ENCODE measurements at regions not wholly inside any gene's neighbourhood (a gene's known extent, or its start where the extent isn't known, plus 50 kb on each side); places are given as distances from the start of the nearest gene placed in this dataset.

- no peak for DNase-seq (ENCODE audit: low spot score)
These were observed 464.9 kb upstream of the RBMS3 start for GRCh38 chr3:28816017-28816416.

- no peak for DNase-seq (ENCODE audit: low spot score)
These were observed 456.6 kb upstream of the RBMS3 start for GRCh38 chr3:28824316-28824715.

DNA sequence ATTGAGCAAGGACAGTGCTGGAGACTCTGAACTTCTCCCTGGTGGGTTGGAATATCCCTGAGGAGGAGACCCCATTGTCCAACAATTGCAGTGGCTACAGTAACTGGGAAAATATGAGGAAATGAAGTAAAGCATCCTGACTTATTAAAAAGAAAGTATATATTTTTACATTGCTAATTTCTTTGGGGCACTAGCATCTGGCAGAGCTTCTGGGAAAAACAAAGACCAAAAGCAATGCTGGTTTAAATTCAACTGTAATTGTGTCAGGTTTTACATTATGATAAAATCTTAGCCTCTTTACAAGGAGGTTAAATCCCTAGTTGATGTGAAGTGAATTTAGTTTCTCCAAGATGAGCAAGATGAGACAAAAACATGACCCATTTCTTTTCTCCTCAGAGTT, 454.0 kb upstream of the RBMS3 start:
- no peak for DNase-seq (ENCODE audit: low spot score)

- DNase-seq (ENCODE audit: low spot score): no peak
These were observed 445.6 kb upstream of the RBMS3 start for GRCh38 chr3:28835249-28835648.

- peak; percentile 14 for DNase-seq (ENCODE audit: low spot score)
These were observed 445.1 kb upstream of the RBMS3 start for GRCh38 chr3:28835751-28836150.

DNA sequence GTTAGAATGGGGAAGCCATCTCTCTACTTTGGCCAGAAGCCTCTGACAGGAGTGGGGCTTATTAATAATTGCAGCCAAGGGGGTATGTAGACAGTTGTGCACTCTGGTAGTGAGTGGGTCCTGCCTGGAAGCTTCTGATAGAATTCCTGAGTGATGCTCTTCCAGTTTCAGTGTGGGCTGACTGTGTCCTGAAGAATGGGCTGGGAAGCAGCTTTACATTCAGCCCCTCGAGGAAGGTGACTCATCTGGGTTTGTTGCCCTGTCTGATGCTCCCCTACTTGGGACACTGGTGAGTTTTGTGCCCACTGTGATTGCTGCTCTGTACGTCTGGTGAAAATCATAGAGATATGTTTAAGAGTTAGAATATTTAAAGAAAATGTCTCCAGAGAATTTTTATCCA, 444.7 kb upstream of the RBMS3 start:
- DNase-seq (ENCODE audit: low spot score): no peak

DNA sequence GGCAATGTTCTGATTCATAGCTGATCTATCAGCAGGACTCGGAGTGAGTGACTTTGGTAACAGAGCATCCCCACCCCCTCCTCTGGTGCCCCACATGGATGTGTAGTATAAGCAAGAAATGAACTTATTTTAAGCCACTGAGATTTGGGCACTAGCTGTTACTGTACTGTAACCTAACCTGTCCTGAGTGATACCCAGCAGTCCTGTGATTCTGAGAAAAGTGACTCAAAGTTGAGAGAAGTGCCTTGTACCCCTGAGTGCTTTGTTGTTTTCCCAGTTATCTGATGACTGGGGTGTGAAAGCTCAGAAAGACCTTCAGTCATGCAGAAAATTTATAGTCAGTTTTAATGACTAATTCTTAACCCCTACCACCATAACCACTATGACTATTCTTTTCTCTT, 439.9 kb upstream of the RBMS3 start:
- no peak for DNase-seq (ENCODE audit: low spot score)

DNA sequence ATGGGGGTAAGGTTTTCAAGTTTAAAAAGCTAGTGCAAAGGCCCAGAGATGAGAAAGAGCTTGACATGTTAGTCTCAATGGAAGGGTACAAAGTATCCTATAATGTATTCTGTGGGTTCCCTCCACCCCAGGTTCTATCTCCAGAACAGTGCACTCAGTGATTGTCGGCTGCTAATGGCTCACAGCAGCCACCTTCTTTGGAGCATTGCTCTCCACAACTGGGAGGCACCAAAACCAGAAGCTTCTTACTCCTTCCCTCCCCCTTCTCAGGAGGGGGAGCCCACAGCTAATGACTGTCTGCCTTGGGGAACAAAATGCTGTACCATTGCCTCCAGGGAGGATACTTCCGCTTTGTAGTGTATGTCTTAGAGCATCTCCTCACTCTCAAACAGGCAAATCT, 439.4 kb upstream of the RBMS3 start:
- no peak for DNase-seq (ENCODE audit: low spot score)

DNA sequence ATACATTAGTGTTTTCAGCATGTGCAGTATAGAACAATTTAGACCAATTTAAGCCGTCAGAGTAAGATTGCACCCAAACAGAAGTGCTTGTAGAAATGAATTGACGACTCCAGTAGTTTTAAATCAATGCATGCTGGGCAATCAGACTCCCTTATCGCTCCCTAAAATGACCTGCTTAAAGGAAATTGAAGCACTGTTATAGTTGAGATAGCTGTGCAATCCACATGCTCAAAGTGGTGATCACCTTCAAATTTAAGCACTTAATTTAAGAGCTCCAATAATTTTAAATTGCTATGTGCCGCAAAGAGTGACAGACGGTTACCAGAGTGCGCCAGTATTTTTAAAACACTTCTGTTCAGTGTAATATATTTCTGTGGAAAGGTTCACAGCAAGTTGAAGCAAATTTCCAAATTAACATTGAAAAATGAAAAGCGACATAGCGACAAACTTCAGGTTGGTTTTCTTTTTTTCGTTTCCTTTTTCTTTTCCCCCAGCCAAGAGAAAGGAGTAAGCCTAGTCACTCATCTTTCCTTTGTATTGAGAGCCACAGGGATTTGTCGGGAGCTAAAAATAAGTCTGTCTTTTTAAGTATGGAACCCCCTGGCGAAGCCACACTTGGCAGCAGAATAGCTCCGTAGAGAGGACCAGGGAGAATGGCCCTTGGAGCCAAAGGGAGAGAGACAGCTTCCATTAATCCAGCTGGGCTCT, 436.4 kb upstream of the RBMS3 start:
- no peak for DNase-seq (ENCODE audit: low spot score)

DNA sequence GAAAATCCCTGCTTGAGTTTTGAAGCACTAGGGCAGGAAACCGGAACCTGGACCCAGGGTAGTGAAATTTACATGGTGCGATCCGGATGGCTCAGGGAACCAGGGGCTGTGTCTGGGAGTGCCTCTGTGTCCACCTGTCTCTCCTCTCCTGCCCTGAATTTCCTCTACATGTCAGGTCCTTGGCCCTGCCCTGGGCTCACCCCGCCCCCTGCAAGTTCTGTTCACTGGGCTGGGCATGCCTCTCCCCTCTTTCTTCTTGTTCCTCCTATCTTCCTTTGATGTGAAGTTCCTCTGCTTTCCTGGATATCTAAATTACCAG, 435.9 kb upstream of the RBMS3 start:
- no peak for DNase-seq (ENCODE audit: low spot score)

DNA sequence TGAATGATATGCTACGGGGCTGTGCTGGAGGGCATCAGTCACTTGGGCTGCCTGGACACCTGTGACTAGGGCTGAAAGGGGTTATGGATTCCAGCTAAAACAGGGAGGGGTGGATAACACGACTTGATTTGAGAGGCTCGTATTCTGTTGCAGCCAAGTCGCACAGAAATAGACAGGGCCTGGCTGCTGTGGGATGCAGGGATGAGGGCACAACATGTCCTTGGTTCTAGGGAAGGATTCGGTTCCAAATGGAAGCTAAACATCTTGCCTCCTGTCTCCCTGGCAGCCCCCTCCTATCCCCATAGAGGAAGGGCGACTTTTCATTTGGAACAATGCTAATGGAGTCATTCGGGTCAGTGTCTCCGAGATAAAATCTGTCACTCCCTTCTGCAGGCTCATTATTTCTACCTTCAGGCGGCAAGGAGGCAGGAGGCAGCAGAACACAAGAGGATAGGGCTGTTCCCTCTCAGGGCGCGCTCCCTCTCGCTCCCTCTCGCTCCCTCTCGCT, 433.8 kb upstream of the RBMS3 start:
- no peak for DNase-seq (ENCODE audit: low spot score)

- DNase-seq (ENCODE audit: low spot score): no peak
These were observed 433.1 kb upstream of the RBMS3 start for GRCh38 chr3:28847736-28848135.

DNA sequence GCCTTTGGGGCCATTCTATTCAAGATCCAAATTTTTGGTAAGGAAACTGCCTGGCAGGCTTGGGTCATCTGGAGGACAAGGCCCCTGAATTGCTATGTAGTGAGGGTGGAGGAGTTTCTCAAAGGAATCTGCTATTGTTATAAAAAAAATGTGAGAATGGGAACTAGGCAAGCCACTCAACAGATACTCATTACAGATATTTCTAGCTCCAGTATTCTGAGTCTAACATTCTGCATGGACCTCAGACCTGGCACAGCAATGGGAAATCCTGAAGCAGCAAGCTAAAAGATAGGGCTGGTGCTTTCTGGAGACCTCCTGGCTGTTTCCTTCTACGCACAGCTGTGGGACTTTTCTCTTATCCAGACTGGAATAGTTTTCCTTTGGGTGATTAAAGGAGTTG, 430.7 kb upstream of the RBMS3 start:
- DNase-seq (ENCODE audit: low spot score): no peak

DNA sequence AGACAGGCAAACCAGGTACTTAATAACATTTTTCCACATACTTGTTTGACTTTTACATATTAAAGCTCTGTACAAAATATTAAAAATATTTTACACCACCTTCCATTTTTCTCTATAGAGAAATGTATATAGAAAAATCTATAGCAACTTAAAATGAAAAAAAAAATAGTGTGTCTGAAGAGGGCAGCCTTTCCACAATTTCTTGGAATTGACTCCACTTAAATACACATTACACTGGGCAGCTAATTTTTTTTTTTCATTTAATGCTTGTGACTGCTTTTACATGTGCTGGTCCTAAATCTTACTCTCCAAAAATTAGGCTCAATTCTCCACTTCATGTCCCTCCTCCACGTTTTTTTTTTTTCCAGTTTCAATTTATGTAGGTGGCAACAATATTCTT, 427.0 kb upstream of the RBMS3 start:
- DNase-seq (ENCODE audit: low spot score): no peak

- DNase-seq (ENCODE audit: low spot score): no peak
These were observed 424.1 kb upstream of the RBMS3 start for GRCh38 chr3:28856796-28857195.

DNA sequence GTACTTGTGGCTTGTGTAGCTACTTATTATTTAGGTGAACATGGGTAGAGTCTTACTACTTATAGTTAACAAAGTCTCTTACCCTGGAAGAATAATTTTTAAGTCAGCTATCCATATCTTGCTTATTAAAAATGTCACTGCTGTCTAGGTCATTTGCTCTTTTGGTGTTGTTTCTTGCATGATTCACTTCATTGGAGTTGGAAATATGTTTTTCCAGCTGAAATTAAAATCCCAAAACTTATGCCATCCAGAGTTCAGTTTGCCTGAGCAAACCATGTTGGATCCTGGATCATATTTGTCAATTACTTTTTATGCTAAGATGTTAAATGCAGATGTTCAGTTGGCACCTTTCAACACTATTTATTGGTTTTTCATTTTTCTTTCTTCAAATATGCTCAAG, 421.0 kb upstream of the RBMS3 start:
- no peak for DNase-seq (ENCODE audit: low spot score)

DNA sequence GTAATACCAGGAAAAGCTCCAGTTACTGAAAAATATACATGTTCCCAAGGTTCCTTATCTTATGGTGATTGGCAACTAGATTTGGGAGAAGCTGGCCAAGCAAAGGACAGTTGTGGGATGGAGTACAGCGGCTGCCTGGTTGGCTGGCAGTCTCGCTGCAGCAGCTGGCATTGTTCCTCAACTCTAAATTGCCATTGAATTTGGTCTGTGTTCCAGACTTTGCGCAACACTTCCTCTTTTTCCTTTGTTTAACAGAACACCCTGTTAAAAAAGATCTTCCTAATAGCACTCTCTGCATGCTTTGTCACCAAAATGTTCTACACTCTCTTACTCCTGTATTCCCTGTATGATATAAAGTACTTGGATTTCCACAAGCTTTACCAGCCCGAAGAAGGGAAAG, 420.6 kb upstream of the RBMS3 start:
- DNase-seq (ENCODE audit: low spot score): no peak

DNA sequence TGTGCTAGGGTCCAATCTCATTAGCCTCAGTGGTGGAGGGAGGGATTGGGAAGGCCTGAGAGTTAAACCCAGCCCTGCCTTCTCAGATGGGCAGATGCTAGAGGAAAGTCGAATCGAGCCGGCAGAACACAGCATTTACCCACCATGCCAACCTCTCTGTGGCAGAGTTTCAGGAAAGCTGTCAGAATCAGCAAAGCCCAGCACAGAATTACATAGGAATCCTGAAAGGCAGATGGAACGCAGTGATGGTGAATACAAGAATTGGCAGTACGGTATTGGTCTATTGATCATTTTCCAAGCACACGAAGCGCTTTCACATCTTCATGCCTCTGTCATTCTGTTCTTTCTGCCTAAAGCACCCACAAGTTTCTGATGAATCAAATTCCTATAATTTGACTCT, 417.7 kb upstream of the RBMS3 start:
- DNase-seq (ENCODE audit: low spot score): no peak

DNA sequence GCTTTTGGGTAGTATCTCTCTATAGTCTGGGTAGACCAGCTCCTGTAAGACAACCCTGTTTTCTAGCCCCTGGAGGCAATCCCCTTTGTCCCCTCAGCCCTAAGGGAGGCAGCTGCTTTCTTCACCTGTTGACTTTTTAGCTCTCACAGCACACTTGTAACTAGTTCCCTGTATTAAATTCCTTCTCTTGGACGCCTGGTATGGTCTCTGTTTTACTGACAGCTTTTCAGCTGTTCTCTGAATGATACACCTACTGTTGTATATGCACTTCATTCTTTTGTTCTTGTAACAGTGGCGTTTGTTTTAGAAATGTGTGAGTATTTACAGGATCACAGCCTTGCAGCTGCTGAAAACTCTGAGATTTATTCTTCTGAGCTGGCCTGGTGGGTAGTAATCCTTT, 413.0 kb upstream of the RBMS3 start:
- DNase-seq (ENCODE audit: low spot score): no peak

DNA sequence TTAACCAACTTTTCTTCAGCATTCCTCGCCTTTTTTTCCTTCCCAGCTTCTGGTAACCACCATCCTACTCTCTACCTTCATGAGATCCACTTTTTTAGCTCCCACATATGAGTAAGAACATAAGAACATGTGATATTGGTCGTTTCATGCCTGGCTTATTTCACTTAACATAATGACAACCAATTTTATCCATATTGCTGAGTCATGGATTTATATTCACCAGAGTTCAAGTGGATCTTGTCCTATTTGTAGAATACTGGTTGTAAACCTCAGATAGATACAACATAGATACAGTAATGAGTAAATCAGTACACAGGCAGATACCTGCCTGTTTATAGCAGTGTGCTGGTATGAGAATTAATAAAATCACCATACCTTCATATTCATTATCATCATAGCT, 412.0 kb upstream of the RBMS3 start:
- no peak for DNase-seq (ENCODE audit: low spot score)

DNA sequence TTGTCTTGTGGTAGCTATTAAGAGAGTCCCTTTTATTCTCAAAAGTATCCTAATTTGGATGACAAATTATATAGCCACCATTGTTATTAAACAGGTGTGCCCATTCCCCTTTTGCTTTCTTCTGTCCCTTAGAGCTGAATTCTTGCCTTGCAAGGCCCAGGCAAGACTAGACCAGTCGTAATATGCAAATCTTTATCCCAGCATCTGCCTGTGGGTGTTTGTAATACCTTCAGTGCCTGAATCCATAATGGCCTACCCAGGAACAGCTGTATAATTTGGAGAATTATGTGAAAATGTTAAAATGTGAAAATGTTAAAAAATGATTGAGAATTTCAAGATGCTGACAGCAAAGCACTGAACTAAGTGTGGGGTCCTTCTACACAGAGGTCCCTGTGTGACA, 403.0 kb upstream of the RBMS3 start:
- no peak for DNase-seq (ENCODE audit: low spot score)

DNA sequence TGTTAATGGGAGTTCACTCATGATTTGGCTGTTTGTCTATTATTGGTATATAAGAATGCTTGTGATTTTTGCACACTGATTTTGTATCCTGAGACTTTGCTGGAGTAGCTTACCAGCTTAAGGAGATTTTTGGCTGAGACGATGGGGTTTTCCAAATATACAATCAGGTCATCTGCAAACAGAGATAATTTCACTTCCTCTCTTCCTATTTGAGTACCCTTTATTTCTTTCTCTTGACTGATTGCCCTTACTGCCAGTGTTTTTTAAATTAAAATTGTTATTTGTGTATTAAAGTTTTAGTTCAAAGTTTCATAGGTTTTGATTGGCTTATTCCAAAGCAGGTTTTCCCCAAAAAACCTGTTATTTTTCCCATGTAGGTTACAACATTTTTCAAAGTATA, 390.5 kb upstream of the RBMS3 start:
- DNase-seq (ENCODE audit: low spot score): no peak

DNA sequence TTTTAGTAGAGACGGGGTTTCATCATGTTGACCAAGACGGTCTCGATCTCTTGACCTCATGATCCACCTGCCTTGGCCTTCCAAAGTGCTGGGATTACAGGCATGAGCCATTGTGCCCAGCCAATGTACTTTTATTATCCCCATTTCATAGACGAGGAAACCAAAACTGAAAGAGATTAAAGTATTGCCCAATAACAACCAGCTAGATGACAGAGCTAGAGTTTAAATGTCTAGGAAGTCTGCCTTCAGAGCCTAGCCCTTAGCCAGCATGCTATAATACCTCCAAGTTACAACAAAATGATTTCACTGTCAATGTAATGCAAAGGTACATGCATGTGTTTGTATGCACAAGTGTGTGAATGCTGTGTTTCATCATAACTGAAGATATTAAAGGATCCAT, 389.4 kb upstream of the RBMS3 start:
- no peak for DNase-seq (ENCODE audit: low spot score)

DNA sequence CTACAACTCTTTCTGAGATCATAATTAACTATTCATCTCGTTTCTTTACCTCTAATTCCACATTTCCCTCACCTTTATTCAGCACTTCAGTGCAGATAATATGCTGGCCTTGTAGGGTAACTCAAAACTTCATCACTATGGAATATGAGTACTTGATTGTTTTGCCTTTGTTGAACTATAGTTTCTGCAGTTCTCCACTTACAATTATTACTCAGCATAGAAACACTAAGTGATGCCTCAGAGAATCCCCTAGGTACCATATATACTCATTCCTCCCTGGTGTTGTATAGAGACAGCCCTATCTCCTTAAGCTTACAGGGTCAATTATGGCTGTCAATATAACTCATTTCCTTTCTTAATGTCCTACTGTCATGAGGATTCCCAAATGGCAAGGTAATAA, 380.6 kb upstream of the RBMS3 start:
- DNase-seq (ENCODE audit: low spot score): no peak

- no peak for DNase-seq (ENCODE audit: low spot score)
These were observed 379.9 kb upstream of the RBMS3 start for GRCh38 chr3:28901018-28901417.
